ENCODE measurements at regions not wholly inside any gene's neighbourhood (a gene's known extent, or its start where the extent isn't known, plus 50 kb on each side); places are given as distances from the start of the nearest gene placed in this dataset.

DNA sequence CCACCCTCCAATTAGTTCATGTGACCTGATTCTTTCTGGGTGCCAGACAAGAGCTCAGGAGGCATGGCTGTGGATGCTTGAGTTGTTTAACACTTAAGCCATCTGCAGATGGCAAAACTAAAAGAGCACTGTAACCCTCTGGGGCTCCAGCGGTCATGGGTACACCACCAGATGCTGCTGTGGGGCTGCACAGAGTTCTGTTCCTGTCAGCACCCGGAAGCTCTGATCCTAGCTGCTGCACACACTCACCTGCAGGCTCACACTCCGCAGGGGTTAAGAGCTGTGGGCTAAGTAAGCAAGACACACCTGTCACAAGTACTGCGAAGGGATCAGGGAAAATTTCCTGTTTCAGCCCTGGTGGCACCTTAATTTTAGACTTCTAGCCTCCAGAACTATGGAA, 307.8 kb downstream of the C11orf87 start:
- Histone ChIP-seq H3K4me3 (no peak overlapping the region), H3K27ac (ENCODE audit: control insufficient read depth, insufficient read depth) (no peak overlapping the region), H3K4me2 (ENCODE audit: control insufficient read depth, insufficient read depth) (no peak overlapping the region), H3K4me1 (ENCODE audit: control insufficient read depth, insufficient read depth, low read length) (no peaks in the 10 kb centered on the region), H2AFZ (ENCODE audit: control insufficient read depth, low read depth, low read length) (no peak overlapping the region), H3K27me3 (replicated peaks in 1 of 2; ENCODE audit: control insufficient read depth in 2 of 2, insufficient read depth in 2 of 2, low read length in 1 of 2) (no peaks in the 10 kb centered on the region; a peak in 2 of 4 replicates), H3K9me3 (replicated peaks; ENCODE audit: control insufficient read depth, insufficient read depth, low read length) (no peaks in the 10 kb centered on the region), H4K20me1 (ENCODE audit: control insufficient read depth, insufficient read depth) (no peaks in the 10 kb centered on the region), H3K79me2 (ENCODE audit: control insufficient read depth, insufficient read depth, low read length) (no peaks in the 10 kb centered on the region), H3K36me3 (ENCODE audit: control insufficient read depth in 2 of 2, insufficient read depth in 2 of 2, low read length in 1 of 2) (no peaks in the 10 kb centered on the region), H3K9ac (ENCODE audit: control insufficient read depth, insufficient read depth, low read length) (no peak overlapping the region)
- 14% methylated on average over 4 of the region's 4 CpGs for WGBS (ENCODE audit: insufficient coverage, insufficient replicate concordance, low lambda C conversion rate, missing lambda C conversion rate)
- FAIRE-seq = no peak
- ChIA-PET CTCF (no interaction called here), SMC1A (ENCODE audit: uncharacterized antibody, unreplicated experiment) (no interaction called here), RAD21 (ENCODE audit: unreplicated experiment) (no interaction called here), POLR2A (no interaction called here)
- no TSS peak for BruUV-seq (replicated peaks)
- TF ChIP-seq, protein P1, sequence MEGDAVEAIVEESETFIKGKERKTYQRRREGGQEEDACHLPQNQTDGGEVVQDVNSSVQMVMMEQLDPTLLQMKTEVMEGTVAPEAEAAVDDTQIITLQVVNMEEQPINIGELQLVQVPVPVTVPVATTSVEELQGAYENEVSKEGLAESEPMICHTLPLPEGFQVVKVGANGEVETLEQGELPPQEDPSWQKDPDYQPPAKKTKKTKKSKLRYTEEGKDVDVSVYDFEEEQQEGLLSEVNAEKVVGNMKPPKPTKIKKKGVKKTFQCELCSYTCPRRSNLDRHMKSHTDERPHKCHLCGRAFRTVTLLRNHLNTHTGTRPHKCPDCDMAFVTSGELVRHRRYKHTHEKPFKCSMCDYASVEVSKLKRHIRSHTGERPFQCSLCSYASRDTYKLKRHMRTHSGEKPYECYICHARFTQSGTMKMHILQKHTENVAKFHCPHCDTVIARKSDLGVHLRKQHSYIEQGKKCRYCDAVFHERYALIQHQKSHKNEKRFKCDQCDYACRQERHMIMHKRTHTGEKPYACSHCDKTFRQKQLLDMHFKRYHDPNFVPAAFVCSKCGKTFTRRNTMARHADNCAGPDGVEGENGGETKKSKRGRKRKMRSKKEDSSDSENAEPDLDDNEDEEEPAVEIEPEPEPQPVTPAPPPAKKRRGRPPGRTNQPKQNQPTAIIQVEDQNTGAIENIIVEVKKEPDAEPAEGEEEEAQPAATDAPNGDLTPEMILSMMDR (IDR thresholded peaks at IDR 0.05 in 2 of 3, conservative IDR thresholded peaks at IDR 0.05 in 1 of 3; ENCODE audit: control insufficient read depth in 2 of 3, extremely low read depth in 1 of 3, insufficient read depth in 1 of 3, low read depth in 3 of 3, low read length in 3 of 3) = 0 out of 6 replicates have a peak, but pooled peaks of 1 of the 3 experiments have one; percentile 0
- TF ChIP-seq, protein P2, sequence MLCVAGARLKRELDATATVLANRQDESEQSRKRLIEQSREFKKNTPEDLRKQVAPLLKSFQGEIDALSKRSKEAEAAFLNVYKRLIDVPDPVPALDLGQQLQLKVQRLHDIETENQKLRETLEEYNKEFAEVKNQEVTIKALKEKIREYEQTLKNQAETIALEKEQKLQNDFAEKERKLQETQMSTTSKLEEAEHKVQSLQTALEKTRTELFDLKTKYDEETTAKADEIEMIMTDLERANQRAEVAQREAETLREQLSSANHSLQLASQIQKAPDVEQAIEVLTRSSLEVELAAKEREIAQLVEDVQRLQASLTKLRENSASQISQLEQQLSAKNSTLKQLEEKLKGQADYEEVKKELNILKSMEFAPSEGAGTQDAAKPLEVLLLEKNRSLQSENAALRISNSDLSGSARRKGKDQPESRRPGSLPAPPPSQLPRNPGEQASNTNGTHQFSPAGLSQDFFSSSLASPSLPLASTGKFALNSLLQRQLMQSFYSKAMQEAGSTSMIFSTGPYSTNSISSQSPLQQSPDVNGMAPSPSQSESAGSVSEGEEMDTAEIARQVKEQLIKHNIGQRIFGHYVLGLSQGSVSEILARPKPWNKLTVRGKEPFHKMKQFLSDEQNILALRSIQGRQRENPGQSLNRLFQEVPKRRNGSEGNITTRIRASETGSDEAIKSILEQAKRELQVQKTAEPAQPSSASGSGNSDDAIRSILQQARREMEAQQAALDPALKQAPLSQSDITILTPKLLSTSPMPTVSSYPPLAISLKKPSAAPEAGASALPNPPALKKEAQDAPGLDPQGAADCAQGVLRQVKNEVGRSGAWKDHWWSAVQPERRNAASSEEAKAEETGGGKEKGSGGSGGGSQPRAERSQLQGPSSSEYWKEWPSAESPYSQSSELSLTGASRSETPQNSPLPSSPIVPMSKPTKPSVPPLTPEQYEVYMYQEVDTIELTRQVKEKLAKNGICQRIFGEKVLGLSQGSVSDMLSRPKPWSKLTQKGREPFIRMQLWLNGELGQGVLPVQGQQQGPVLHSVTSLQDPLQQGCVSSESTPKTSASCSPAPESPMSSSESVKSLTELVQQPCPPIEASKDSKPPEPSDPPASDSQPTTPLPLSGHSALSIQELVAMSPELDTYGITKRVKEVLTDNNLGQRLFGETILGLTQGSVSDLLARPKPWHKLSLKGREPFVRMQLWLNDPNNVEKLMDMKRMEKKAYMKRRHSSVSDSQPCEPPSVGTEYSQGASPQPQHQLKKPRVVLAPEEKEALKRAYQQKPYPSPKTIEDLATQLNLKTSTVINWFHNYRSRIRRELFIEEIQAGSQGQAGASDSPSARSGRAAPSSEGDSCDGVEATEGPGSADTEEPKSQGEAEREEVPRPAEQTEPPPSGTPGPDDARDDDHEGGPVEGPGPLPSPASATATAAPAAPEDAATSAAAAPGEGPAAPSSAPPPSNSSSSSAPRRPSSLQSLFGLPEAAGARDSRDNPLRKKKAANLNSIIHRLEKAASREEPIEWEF (IDR thresholded peaks at IDR 0.05; ENCODE audit: insufficient replicate concordance, low read depth, low read length) = no peak
- TF ChIP-seq ZNF24 (IDR thresholded peaks at IDR 0.05) = no peak
- in situ Hi-C loops (cut with MboI) (no loop called here), intact Hi-C loops (cut with micrococcal nuclease; ENCODE audit: unreplicated experiment) (no loop called here)
- peak; percentile 41; the same call in 2 of the 3 replicates for ATAC-seq
- no peak for DNase-seq (ENCODE audit: low read depth, low spot score)
